Activated CD8-positive, alpha-beta memory T cell treated with anti-CD3 and anti-CD28 coated beads, Interleukin-2, amount 10 ng/mL, durations not matched to agents 7 days and 5 days (primary cell): ENCODE measurements at regions not wholly inside any gene's neighbourhood (a gene's known extent, or its start where the extent isn't known, plus 50 kb on each side); places are given as distances from the start of the nearest gene placed in this dataset.

Source experiments
- ATAC-seq: fragments of 150-1000 bp; cut with Tn5 transposase; one replicate; pipeline ENCODE4 v1.10.0; 2021; ENCODE audit warnings: moderate library complexity
- CTCF ChIA-PET: fragments of 350-600 bp; sonication (Branson Sonifier 250); formaldehyde crosslinking; loops from one replicate; lab custom pipeline; 2021; ENCODE audit warnings: antibody characterized with exemption; lab: Charles Lee
- DNase-seq: peaks from one replicate; pipeline ENCODE4 v3.0.0-alpha.2; 2020
- H3K27ac Mint-ChIP-seq: one replicate; pipeline ENCODE4 v1.8.0; 2021; ENCODE audit warnings: mild to moderate bottlenecking, mixed read lengths
- H3K27me3 Mint-ChIP-seq: one replicate; pipeline ENCODE4 v1.8.0; 2021; ENCODE audit warnings: mixed read lengths
- H3K36me3 Mint-ChIP-seq: one replicate; pipeline ENCODE4 v1.8.0; 2021; ENCODE audit warnings: mild to moderate bottlenecking, mixed read lengths
- H3K4me1 Mint-ChIP-seq: one replicate; pipeline ENCODE4 v1.8.0; 2021; ENCODE audit warnings: mixed read lengths
- H3K4me3 Mint-ChIP-seq: one replicate; pipeline ENCODE4 v1.8.0; 2021; ENCODE audit warnings: mild to moderate bottlenecking, moderate library complexity, mixed read lengths
- H3K9me3 Mint-ChIP-seq: one replicate; pipeline ENCODE4 v1.8.0; 2022; ENCODE audit warnings: low read depth, mixed read lengths

DNA sequence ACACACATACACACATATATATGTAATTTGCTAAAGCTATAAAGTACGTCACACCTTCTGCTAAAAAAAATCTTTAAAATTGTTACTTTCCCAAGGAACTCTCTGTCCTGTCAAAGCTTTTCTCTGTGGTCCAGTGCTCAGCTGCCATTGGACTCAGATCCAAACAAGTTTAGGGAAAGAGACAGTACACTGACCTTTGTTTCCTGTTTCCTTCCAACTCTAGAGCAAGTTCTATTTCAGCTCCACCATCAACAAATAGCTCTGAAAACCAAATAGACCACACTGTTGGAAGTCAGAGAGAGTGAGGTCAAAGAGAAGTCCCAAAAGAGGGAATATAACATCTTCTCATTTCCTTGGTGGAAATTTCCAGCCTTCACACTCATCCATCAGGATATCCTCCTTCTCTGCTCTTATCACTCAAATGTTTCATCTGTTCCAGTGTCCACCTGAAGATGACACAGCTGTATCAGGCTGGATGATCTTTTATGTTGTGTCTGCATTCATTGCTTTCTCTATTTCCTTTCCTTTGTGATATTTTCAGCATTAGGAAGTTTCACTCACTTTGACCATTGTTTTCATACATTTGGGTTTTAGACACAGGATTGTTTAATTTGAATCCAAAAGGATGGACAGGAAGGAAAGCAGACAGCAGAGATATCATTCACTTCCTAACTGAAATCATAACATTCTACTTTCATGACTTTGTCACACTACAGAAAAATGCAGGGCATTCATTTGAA is 192.3 kb upstream of the NT5C1B start:
- Mint-ChIP-seq H3K4me3 (no peak overlapping the region), H3K27me3 (no peaks in the 10 kb centered on the region), H3K4me1 (no peaks in the 10 kb centered on the region), H3K36me3 (no peaks in the 10 kb centered on the region), H3K9me3 (peaks cover 2% of the 10 kb centered on the region), H3K27ac (no peak overlapping the region)
- DNase-seq (no peak), ATAC-seq (no peak)
- CTCF ChIA-PET: no interaction called here

DNA sequence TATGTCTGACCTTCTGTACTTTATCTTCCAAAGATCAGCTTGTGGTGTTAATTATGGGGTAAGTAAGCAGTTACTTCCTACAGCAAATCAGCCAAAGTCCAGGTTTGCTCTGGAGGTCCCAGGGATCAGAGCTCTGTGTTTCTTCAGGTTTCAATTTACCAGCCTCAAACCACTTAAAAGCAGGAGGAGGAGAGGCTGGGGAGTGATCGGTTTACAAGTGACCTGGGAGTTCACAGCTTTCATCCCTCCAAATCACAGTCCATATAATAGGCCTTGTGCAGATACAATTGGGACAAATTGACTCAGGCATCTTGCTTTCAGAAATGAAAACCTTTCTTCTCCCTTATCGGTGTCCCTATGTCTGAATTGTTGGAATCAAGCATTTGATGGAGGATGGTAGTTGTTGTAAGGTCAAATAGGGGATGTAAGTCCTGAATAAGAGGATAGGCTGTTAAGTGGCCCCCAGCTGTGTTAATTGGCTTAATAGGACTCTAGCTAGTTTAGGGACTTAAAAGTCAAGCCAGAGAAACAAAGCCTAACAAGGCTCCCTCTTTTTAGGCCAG is 188.0 kb upstream of the NT5C1B start:
- Mint-ChIP-seq H3K4me1 (no peaks in the 10 kb centered on the region), H3K27ac (no peak overlapping the region), H3K36me3 (no peaks in the 10 kb centered on the region), H3K4me3 (no peak overlapping the region), H3K9me3 (no peaks in the 10 kb centered on the region), H3K27me3 (no peaks in the 10 kb centered on the region)
- DNase-seq (no peak), ATAC-seq (no peak)
- CTCF ChIA-PET: no interaction called here

DNA sequence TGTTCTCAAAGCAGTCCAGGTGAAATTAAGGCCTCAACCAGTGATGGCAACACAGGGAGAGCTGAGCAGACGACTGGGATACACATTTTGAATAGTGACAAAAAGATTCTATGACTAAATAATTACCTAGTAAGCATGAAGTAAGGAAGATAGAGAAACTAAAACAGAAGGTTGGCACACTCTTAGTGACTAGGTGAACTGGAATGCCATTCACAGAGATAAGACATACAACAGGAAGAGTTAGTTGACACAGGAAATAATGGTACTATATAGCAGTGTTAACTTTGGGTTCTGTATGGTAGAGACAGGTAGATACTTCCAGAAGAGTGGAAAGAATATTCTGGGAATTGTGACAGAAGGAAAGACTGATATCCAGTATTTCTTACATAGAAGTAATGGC is 181.8 kb upstream of the NT5C1B start:
- H3K4me3 Mint-ChIP-seq: no peak overlapping the region
- no peak overlapping the region for H3K27ac Mint-ChIP-seq
- H3K27me3 Mint-ChIP-seq: no peaks in the 10 kb centered on the region
- no peak for DNase-seq
- peaks cover 2% of the 10 kb centered on the region for H3K4me1 Mint-ChIP-seq
- peaks cover 9% of the 10 kb centered on the region for H3K9me3 Mint-ChIP-seq
- no peak for ATAC-seq
- H3K36me3 Mint-ChIP-seq: peaks cover 2% of the 10 kb centered on the region
- CTCF ChIA-PET: no interaction called here

DNA sequence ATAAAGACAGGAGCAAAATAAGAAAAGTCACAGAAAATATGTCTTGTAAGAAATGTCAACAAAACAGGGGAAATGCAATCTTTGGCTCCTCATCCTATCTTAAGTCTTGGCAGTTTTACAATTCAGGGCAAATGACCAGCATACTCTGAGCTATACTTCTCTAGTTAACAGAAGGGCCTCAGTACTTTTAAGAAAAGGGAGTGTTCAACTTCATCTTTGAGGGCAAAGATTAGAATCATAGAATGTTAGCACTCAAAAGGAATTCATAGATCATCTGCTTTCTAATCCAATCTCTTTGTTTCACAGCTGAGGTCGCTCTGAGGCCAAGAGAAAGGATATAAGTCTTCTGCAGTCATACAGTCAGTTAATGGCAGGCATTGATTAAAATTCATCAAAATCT is 174.0 kb upstream of the NT5C1B start:
- no peak overlapping the region for H3K4me3 Mint-ChIP-seq
- H3K36me3 Mint-ChIP-seq: peaks cover 1% of the 10 kb centered on the region
- ATAC-seq (no peak), DNase-seq (no peak)
- CTCF ChIA-PET: no interaction called here
- H3K27ac Mint-ChIP-seq: no peak overlapping the region
- H3K4me1 Mint-ChIP-seq: no peaks in the 10 kb centered on the region
- no peaks in the 10 kb centered on the region for H3K27me3 Mint-ChIP-seq
- H3K9me3 Mint-ChIP-seq: peaks cover 5% of the 10 kb centered on the region

DNA sequence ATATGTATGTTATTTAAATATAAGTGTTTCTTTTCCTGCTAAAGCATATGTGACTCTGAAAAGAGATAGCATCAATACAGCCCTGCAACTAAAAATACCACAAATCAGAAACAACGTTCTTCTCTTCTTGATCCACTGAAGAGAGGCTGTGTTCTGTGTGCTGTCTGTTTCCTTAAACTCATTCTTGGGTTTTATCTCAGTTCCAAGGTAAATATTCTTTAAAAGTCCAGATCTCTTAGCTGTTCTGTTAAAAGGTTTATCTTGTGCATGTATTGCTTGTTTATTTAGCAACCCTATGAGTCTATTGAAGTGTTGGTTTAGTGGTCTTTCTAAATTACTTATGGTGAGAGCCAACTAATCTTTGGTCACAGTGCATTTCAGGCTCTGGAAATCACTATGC is 173.3 kb upstream of the NT5C1B start:
- H3K27me3 Mint-ChIP-seq: no peaks in the 10 kb centered on the region
- H3K4me3 Mint-ChIP-seq: no peak overlapping the region
- H3K27ac Mint-ChIP-seq: no peak overlapping the region
- CTCF ChIA-PET: no interaction called here
- DNase-seq: no peak
- H3K36me3 Mint-ChIP-seq: no peaks in the 10 kb centered on the region
- H3K9me3 Mint-ChIP-seq: peaks cover 3% of the 10 kb centered on the region
- ATAC-seq: no peak
- H3K4me1 Mint-ChIP-seq: no peaks in the 10 kb centered on the region

DNA sequence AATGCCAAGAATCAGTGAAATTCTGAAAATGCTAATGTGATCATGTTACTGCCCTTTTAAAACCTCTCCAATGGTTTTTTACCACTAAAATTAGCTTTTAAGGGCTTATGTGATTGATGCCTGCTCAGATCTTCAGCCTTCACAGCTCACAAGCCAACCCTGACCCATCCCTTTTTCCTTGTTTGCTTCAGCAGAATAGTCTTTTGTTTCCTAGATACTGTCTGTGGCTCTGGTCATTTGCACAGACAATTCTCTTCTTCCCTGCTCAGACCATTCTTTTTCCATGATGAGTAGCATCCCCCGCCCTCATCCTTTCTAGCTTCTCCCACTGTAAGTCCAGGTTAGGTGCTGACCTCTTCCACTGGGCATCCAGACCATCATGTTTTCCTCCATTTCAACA is 164.9 kb upstream of the NT5C1B start:
- H3K27ac Mint-ChIP-seq: no peak overlapping the region
- ATAC-seq (no peak), DNase-seq (no peak)
- no peaks in the 10 kb centered on the region for H3K9me3 Mint-ChIP-seq
- no peaks in the 10 kb centered on the region for H3K4me1 Mint-ChIP-seq
- no peaks in the 10 kb centered on the region for H3K36me3 Mint-ChIP-seq
- no peak overlapping the region for H3K4me3 Mint-ChIP-seq
- H3K27me3 Mint-ChIP-seq: no peaks in the 10 kb centered on the region
- CTCF ChIA-PET: no interaction called here

DNA sequence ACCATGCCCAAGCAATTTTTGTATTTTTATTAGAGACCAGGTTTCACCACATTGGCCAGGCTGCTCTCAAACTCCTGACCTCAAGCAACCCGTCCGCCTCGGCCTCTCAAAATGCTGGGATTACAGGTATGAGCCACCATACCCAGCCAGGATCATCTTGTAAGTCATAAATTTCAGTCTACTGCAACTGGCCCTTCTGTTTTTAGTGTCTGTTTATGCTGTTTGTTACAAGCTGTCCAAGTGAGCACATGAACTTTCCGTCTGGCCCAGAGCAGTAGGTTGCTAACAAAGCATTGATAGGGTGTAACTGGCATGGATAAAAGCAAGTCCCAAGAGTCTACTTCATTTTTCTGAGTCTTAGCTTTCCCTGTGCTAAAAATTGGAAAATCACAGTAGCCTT is 164.4 kb upstream of the NT5C1B start:
- Mint-ChIP-seq H3K27me3 (no peaks in the 10 kb centered on the region), H3K36me3 (no peaks in the 10 kb centered on the region), H3K4me3 (no peak overlapping the region), H3K27ac (no peak overlapping the region), H3K4me1 (no peaks in the 10 kb centered on the region), H3K9me3 (no peaks in the 10 kb centered on the region)
- CTCF ChIA-PET: no interaction called here
- DNase-seq: no peak
- ATAC-seq: no peak

DNA sequence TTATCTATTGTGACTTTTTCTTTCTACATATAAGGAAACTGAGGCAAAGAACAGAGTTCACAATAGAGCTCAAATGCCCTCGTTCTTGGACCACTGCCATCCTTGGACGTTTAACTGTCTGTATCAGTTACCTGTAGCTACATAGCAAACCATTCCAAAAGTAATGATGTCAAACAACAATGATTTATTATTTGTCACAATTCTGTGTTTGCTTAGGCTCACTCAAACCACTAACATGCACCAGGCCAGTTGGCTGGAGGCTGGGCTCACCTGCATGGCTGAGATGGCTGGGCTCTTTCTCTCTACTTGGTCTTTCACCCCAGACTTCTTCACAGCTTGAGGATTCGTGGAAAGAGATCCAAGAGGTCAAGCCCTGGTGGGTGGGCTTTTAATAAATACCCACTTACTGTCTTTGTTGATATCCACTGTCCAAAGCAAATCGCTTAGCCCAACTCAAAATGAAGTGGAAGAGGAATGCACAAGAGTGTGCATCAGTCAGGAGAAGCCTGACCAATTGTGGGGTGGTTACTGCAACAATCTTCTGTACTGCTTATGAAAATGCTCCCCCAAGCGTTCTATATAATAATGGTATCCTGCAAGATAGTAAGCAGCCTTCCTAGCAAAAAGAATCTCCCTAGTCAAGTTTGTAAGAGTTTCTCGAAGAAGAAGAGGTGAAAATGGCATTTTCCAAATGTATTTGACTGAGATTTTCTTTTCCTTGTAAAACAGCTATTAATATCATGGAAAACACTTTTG is 163.5 kb upstream of the NT5C1B start:
- no peaks in the 10 kb centered on the region for H3K9me3 Mint-ChIP-seq

DNA sequence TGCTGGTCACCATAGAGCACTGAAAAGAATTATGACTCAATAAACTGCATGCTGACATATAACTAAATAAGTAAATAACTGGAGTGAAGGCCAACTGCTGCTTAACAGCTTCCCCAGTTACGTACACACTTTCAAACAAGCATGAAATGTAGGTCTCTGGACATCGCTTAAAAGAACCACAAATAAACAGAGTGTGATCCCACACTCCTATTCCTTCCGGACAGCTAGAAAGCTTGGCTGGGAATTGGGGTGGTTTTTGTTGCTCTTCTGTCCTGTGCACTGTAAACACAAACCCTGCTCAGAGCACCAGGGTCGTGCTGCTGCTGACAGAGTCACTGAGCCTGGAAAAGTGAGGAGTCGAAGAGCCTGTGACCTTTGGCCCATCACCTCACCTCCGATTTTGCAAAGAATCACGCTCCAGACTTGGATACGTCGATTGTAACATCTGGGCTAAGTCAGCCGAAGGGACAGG is 162.7 kb upstream of the NT5C1B start:
- H3K27me3 Mint-ChIP-seq: no peaks in the 10 kb centered on the region
- ATAC-seq (no peak), DNase-seq (no peak)
- no peaks in the 10 kb centered on the region for H3K36me3 Mint-ChIP-seq
- CTCF ChIA-PET: interaction anchor here (1.1 kb wide), 1 partner anchor 231 kb away, joined by 5 read pairs; no protein-coding TSS in a partner anchor
- no peak overlapping the region for H3K4me3 Mint-ChIP-seq
- no peaks in the 10 kb centered on the region for H3K4me1 Mint-ChIP-seq
- H3K9me3 Mint-ChIP-seq: no peaks in the 10 kb centered on the region
- no peak overlapping the region for H3K27ac Mint-ChIP-seq

More for the DNA sequence above, 163.5 kb upstream of the NT5C1B start:
- CTCF ChIA-PET: interaction anchor here (1.1 kb wide), 1 partner anchor 232 kb away, joined by 5 read pairs; no protein-coding TSS in a partner anchor
- no peaks in the 10 kb centered on the region for H3K4me1 Mint-ChIP-seq
- ATAC-seq: no peak
- no peak overlapping the region for H3K4me3 Mint-ChIP-seq
- H3K27ac Mint-ChIP-seq: no peak overlapping the region
- no peaks in the 10 kb centered on the region for H3K36me3 Mint-ChIP-seq
- DNase-seq: no peak
- H3K27me3 Mint-ChIP-seq: no peaks in the 10 kb centered on the region

DNA sequence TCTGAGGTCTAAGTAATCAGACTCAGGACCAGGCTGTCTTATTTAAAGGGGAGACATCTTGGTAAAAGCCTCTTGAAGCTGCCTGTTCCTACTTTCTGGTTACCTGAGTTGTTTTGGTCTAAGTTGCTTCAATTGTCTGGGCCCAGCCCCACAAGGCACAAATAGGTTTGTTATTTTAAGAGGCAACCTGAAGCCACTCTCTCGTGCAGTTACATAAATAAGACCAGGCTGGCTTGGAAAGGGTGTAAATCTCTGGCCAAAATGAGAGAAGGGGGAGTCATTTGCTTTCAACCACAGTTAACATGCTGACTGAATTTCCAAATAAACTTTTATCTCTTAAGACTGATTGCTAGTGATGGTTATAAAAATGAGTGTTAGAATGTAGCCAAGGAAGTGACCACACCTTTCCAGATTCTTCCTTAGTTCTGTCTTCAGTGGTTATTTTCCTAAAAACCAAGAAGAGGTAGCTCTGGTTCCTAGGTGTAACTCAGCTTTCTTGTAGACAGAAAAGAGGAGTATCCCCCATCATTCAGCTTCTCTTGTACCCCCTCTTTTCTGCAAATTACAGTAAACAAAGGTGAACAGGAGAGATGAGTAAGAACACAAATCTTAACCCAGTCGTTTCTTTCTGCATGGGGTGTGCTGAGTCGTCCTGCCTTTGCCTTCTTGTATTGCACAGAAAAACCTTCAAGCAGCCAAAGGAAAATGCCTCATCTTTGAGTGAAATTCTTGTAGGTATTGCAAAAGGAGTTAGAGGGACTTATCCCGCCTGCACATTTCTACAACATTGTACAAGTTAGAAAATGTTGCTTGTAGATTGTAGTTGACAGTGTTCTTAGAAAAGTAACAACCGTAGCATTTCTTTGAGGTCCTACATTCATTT is 161.5 kb upstream of the NT5C1B start:
- DNase-seq (no peak), ATAC-seq (no peak)
- no peak overlapping the region for H3K27ac Mint-ChIP-seq
- H3K4me1 Mint-ChIP-seq: no peaks in the 10 kb centered on the region
- H3K27me3 Mint-ChIP-seq: no peaks in the 10 kb centered on the region
- CTCF ChIA-PET: no interaction called here
- H3K9me3 Mint-ChIP-seq: no peaks in the 10 kb centered on the region
- no peak overlapping the region for H3K4me3 Mint-ChIP-seq
- no peaks in the 10 kb centered on the region for H3K36me3 Mint-ChIP-seq

DNA sequence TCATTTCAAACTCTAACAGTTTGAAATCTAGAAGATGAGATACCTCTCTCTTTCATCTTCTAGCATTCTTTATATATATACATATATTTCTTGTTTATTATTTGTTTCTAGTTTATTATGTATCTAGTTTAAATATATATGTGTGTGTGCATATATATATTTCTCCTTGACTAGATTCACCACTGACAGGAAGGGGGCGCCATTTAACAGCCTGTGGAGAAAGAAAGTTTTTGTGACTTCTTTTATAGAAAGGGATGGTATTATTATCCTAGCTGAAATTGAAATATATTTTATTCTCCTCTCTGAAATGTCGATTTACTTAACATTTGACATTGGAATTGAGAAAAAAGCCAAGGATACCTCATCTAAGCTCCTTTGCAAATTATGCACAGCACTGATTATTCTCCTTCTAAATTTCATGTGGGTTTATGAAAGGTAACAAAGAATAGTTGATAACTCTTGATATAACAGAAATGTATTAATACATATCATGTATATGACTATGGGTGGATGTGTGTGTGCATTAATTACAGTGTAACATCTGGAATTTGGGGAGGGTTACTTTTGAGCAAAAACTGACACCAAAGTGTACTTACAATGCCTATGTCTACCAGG is 160.7 kb upstream of the NT5C1B start:
- Mint-ChIP-seq H3K36me3 (no peaks in the 10 kb centered on the region), H3K27ac (no peak overlapping the region), H3K9me3 (no peaks in the 10 kb centered on the region), H3K27me3 (no peaks in the 10 kb centered on the region), H3K4me1 (no peaks in the 10 kb centered on the region), H3K4me3 (no peak overlapping the region)
- peak; percentile 56 for DNase-seq
- no peak for ATAC-seq
- CTCF ChIA-PET: interaction anchor here (1.2 kb wide), 1 partner anchor 229 kb away, joined by 3 read pairs; no protein-coding TSS in a partner anchor

DNA sequence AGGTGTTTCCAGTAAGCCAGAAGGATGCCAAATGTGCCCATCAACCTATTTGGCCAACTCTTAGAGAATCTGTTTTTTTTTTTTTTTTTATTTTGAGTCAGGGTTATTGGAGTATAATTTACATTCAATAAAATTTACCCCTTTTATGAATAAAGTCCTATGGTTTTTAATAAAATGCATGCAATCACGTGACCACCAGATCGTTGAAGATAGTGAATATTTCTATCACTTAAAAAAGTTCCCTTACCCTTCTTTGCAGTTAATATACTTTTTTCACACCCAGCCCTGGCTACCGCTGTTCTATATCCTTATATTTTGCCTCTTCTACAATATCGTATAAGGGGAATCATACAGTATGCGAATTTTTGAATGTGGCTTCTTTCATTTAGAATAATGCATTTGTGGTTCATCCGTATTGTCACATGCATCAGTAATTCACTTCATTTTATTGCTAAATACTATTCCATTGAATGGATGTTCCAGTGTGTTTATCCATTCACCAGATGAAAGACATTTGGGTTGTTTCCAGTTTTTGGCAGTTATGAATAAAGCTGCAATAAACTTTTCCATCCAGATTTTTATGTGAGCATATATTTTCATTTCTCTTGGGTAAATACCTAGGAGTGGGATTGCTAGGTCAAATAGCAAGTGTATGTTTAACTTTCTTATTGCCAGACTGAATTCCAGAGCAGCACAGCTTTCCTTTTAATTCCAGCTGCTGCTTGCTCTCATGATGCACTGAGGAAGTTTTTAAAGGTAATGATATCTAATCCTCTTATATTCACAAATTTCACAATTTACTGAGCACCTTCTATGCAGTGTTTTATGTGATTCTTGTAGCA is 156.3 kb upstream of the NT5C1B start:
- Mint-ChIP-seq H3K27ac (no peak overlapping the region), H3K36me3 (no peaks in the 10 kb centered on the region), H3K27me3 (no peaks in the 10 kb centered on the region), H3K9me3 (no peaks in the 10 kb centered on the region), H3K4me1 (no peaks in the 10 kb centered on the region), H3K4me3 (no peak overlapping the region)
- ATAC-seq (no peak), DNase-seq (no peak)
- CTCF ChIA-PET: no interaction called here
